Stimulated activated effector memory CD8-positive, alpha-beta T cell treated with anti-CD3 and anti-CD28 coated beads, Interleukin-12 subunit alpha, Interleukin-12 subunit beta, amount 100 ng/mL, for 72 hours (primary cell): ENCODE measurements at regions not wholly inside any gene's neighbourhood (a gene's known extent, or its start where the extent isn't known, plus 50 kb on each side); places are given as distances from the start of the nearest gene placed in this dataset.

Experiments
- ATAC-seq: fragments of 150-1000 bp; cut with Tn5 transposase; 2 replicates; pipeline ENCODE4 v1.10.0; 2021
- DNase-seq, 2 donors: peaks; one replicate each; pipeline ENCODE4 v3.0.0; 2021 to 2022; ENCODE audit warnings: low spot score in 2 of 2
- H3K27ac Mint-ChIP-seq: one replicate; pipeline ENCODE4 v1.8.0; 2022; ENCODE audit warnings: mild to moderate bottlenecking, mixed read lengths
- H3K36me3 Mint-ChIP-seq: one replicate; pipeline ENCODE4 v1.8.0; 2022; ENCODE audit warnings: mild to moderate bottlenecking, mixed read lengths
- H3K4me1 Mint-ChIP-seq: one replicate; pipeline ENCODE4 v1.8.0; 2022; ENCODE audit warnings: mixed read lengths
- H3K4me3 Mint-ChIP-seq: one replicate; pipeline ENCODE4 v1.8.0; 2022; ENCODE audit warnings: mild to moderate bottlenecking, mixed read lengths
- H3K9me3 Mint-ChIP-seq: one replicate; pipeline ENCODE4 v1.8.0; 2022; ENCODE audit warnings: mixed read lengths

DNA sequence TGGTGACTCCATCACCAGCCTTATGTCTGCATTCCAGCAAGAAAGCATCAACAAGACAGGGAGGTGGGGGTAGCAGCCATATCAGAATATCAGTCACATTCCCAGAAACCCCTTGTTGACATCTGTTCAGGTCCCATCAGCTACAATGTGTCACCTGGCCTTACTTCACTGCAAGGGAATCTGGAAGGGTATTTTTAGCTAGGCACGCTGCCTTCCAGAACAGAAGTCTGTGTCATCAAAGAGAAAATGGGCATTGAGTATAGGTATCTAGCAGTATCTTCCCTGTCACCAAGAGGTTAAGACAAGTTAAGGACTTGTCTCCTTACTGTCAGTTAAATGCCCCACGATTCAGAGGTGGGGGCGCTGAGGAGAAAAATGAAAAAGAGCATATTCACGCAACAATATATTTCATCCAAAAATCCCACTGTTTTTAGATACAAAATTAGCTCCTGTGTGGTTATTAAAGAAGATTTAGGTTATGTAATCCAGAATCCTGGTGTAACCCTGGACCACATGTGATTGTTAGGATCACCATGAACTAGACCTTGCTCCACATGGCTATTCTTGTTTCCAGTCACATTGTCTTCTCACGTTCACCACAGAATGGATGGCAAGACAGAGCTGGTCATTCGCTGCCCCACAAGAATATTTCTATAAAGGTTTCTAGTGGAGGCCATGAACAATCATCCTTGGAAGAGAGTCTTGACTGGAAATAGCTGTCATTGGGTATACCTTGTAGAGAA, 60.0 kb upstream of the PDHA1 start:
- Mint-ChIP-seq H3K36me3 (no peaks in the 10 kb centered on the region), H3K4me3 (no peak overlapping the region)
- ATAC-seq, result no peak

DNA sequence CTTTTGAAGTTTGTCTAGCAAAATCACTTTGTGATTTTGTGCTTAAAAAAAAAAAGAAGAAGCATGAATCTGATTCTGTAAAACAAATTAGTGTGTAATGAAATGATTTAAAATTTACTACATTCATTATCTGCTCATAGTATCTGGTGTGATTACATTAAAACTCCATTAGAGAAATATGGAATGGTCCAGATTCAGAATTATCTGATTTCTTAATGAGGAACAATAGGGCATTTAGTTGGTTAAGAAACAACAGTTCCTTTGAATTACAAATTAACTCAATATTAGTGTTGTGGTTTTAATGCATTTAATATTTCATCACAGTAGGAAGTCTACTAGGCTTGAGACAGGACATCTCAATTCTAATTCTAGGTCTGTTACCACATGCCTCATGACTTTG, 57.9 kb upstream of the PDHA1 start:
- Mint-ChIP-seq H3K36me3 (no peaks in the 10 kb centered on the region), H3K4me1 (no peaks in the 10 kb centered on the region), H3K4me3 (no peak overlapping the region), H3K9me3 (no peaks in the 10 kb centered on the region), H3K27ac (no peak overlapping the region)
- ATAC-seq (no peak), DNase-seq (no peak)

More for the DNA sequence above, 60.0 kb upstream of the PDHA1 start:
- DNase-seq, result no peak
- no peaks in the 10 kb centered on the region for H3K9me3 Mint-ChIP-seq
- no peaks in the 10 kb centered on the region for H3K4me1 Mint-ChIP-seq
- H3K27ac Mint-ChIP-seq, result no peak overlapping the region

DNA sequence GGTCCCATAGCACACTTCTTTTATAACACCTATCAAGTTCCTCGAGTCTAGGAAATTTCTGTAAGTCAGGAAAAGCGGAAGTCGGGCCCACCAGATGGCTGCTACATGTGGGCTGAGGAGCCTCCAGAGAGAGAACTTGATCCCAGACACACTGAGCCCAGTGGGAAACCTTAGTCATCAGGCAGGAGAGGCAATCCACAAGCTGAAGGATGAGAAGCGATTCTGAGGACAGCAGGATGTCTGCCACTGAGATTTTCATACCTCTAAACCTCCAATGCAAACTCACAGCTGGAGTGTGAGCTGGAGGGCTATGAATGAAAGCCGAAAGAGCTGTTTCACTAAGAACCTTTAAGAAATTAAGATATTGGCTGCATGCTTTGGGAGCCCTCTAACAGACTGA, 52.6 kb upstream of the PDHA1 start:
- Mint-ChIP-seq H3K4me1 (no peaks in the 10 kb centered on the region), H3K4me3 (no peak overlapping the region), H3K27ac (no peak overlapping the region), H3K9me3 (no peaks in the 10 kb centered on the region), H3K36me3 (no peaks in the 10 kb centered on the region)
- no peak for DNase-seq
- ATAC-seq, result no peak

DNA sequence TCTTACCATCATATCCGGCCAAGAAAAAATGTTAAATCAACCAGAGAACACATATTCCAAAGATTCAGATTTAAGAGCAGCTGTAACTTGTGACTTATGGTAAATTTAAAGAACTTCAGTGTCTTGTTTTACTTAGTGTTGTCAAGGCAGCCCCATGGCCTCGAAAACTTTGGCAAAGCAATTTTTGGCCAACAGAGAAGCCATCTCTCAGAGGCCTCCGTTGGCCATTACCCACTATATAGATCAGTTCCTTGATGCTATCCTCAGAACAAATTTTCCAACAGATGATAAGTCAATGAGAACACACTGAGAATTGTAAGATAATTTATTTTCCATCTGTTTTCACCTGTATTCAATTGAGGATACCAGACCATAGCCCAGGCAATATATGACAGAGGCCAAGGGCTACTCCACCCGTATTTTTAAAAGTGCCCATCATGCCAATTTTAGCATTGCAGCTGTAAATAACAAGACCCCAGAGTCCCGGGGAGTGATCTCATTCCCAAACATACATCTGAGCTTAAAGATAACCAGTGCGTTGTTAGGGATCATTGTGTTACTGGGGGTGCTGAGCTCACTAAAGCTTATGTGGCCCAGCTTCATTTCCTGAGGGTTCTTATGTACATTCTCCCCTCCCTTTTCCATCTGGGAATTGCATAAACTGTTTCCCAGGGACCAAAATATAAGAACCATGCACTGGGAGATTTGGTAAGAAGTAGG, 50.0 kb upstream of the PDHA1 start:
- H3K4me3 Mint-ChIP-seq, result no peak overlapping the region
- no peaks in the 10 kb centered on the region for H3K4me1 Mint-ChIP-seq
- no peak overlapping the region for H3K27ac Mint-ChIP-seq
- no peaks in the 10 kb centered on the region for H3K9me3 Mint-ChIP-seq
- ATAC-seq, result no peak
- no peaks in the 10 kb centered on the region for H3K36me3 Mint-ChIP-seq
- no peak for DNase-seq
